ENCODE measurements at regions not wholly inside any gene's neighbourhood (a gene's known extent, or its start where the extent isn't known, plus 50 kb on each side); places are given as distances from the start of the nearest gene placed in this dataset.

DNA sequence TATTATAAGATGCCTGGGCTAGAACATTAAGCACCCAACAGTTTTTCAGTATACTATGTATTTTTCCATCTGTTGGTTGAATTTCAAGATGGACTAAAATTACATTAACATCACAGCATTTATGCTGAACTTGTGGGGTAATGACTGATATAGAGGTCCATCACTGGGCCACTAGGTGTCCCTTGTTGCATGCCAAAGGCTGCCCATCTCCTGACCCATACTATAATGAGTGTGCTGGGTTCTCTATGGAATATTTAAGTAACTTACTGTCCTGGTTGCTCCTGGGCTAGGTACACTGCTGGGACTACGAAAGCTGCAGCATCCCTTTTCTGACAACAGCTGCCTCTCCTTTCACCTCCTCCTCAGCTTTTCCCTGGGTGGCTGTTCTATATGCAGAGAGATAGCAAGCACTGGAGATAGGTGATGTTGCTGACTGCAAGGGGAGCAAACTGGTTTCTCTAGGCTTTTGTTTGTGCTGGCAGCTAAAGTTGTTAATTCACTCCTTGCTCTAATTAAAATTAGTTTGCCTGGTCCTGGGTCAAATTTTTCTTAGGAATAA lies 138.6 kb upstream of the TRHDE start:
- H2AFZ ChIP-seq (ENCODE audit: low read length) = peak overlapping the region; percentile 36; the same call in 1 of the 2 replicates

More for the DNA sequence above, 138.6 kb upstream of the TRHDE start:
- Histone ChIP-seq H3K9ac (replicated peaks in 1 of 4; ENCODE audit: extremely low read depth in 1 of 4, low read depth in 3 of 4, low read length in 3 of 4) (no peak overlapping the region), H4K20me1 (replicated peaks in 1 of 2; ENCODE audit: control insufficient read depth in 1 of 2, insufficient read depth in 2 of 2, low read length in 2 of 2) (no peaks in the 10 kb centered on the region), H3K36me3 (ENCODE audit: control insufficient read depth in 2 of 4, insufficient read depth in 4 of 4, low read length in 3 of 4) (no peaks in the 10 kb centered on the region), H4K5ac (ENCODE audit: insufficient read length, low read depth, low read length) (no peak overlapping the region), H4K91ac (replicated peaks; ENCODE audit: insufficient read length, low read length) (no peak overlapping the region), H3K14ac (ENCODE audit: insufficient read length) (no peak overlapping the region), H3K56ac (replicated peaks; ENCODE audit: insufficient read length, low read depth, low read length) (no peak overlapping the region), H3K27me3 (replicated peaks in 1 of 4; ENCODE audit: control insufficient read depth in 3 of 4, extremely low read depth in 1 of 4, insufficient read depth in 3 of 4, low read length in 3 of 4) (no peaks in the 10 kb centered on the region), H3K18ac (ENCODE audit: extremely low read depth, low read length) (no peak overlapping the region), H2BK5ac (ENCODE audit: low read depth, low read length) (no peak overlapping the region), H2BK120ac (replicated peaks; ENCODE audit: low read depth, low read length) (no peak overlapping the region), H3K4me2 (ENCODE audit: insufficient read depth in 1 of 2, low read depth in 2 of 2, low read length in 2 of 2) (no peak overlapping the region), H3K4me3 (ENCODE audit: extremely low read depth in 1 of 4, insufficient read depth in 2 of 4, low read depth in 3 of 4, low read length in 4 of 4) (no peak overlapping the region), H2BK12ac (ENCODE audit: low read depth, low read length) (no peak overlapping the region), H3K4me1 (replicated peaks in 1 of 4; ENCODE audit: control insufficient read depth in 3 of 4, insufficient read depth in 4 of 4, low read length in 3 of 4) (peaks cover 0 to 5% (median 2%) of the 10 kb centered on the region in 4 experiments; a peak in 2 of 7 replicates), H2BK20ac (ENCODE audit: low read length) (no peak overlapping the region), H4K8ac (ENCODE audit: extremely low read depth, insufficient read depth, low read length) (no peak overlapping the region), H3K9me3 (ENCODE audit: insufficient read depth in 2 of 2, low read depth in 1 of 2, low read length in 1 of 2) (no peaks in the 10 kb centered on the region), H3K27ac (ENCODE audit: low read depth, low read length) (no peak overlapping the region), H3K23me2 (ENCODE audit: low read depth, low read length) (no peaks in the 10 kb centered on the region), H3K79me1 (ENCODE audit: low read depth, low read length) (no peaks in the 10 kb centered on the region), H3K23ac (ENCODE audit: insufficient read length) (no peak overlapping the region), H3K4ac (replicated peaks; ENCODE audit: insufficient read length, low read depth, low read length) (no peak overlapping the region), H3K79me2 (ENCODE audit: control insufficient read depth in 1 of 2, insufficient read depth in 2 of 2, low read length in 2 of 2) (no peaks in the 10 kb centered on the region), H2AK5ac (ENCODE audit: low read depth, low read length) (no peak overlapping the region), H2BK15ac (ENCODE audit: low read length) (no peak overlapping the region)
- TF ChIP-seq NRF1 (IDR thresholded peaks at IDR 0.05; ENCODE audit: low read depth, low read length) (no peak), RAD21 (IDR thresholded peaks at IDR 0.05 in 1 of 2, conservative IDR thresholded peaks at IDR 0.05 in 1 of 2; ENCODE audit: low read depth in 2 of 2, low read length in 2 of 2) (peak; percentile 54 to 64; a peak in 3 of 4 replicates)
- TF ChIP-seq, protein P1, sequence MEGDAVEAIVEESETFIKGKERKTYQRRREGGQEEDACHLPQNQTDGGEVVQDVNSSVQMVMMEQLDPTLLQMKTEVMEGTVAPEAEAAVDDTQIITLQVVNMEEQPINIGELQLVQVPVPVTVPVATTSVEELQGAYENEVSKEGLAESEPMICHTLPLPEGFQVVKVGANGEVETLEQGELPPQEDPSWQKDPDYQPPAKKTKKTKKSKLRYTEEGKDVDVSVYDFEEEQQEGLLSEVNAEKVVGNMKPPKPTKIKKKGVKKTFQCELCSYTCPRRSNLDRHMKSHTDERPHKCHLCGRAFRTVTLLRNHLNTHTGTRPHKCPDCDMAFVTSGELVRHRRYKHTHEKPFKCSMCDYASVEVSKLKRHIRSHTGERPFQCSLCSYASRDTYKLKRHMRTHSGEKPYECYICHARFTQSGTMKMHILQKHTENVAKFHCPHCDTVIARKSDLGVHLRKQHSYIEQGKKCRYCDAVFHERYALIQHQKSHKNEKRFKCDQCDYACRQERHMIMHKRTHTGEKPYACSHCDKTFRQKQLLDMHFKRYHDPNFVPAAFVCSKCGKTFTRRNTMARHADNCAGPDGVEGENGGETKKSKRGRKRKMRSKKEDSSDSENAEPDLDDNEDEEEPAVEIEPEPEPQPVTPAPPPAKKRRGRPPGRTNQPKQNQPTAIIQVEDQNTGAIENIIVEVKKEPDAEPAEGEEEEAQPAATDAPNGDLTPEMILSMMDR (IDR thresholded peaks at IDR 0.05; ENCODE audit: control extremely low read depth in 1 of 3, insufficient read depth in 1 of 3, low read depth in 1 of 3, low read length in 3 of 3) = peak; percentile 15 to 25 (median 20)
- WGBS, 2 experiments (ENCODE audit: extremely low coverage in 1 of 2, insufficient coverage in 1 of 2, insufficient read length in 1 of 2, insufficient replicate concordance in 2 of 2, low coverage in 1 of 2, low lambda C conversion rate in 2 of 2, missing lambda C conversion rate in 1 of 2) = 83% methylated on average over 1 of the region's 1 CpG; no CpG with 5 or more reads in 1 of the 2 experiments
- POLR2A ChIA-PET (ENCODE audit: partially characterized antibody) = no interaction called here
- CTCF ChIA-PET (ENCODE audit: partially characterized antibody) = interaction anchor here (0.6 to 1.4 kb wide), 4 partner anchors 11 to 133 kb away, joined by 3 to 4 read pairs (median 3); no protein-coding TSS in a partner anchor
- DNase-seq (ENCODE audit: low read depth in 1 of 2, low spot score in 2 of 2) = no peak
- no peak for FAIRE-seq

Measured in H1 (cell line).